Smooth muscle cell (in vitro differentiated cells): ENCODE measurements at regions not wholly inside any gene's neighbourhood (a gene's known extent, or its start where the extent isn't known, plus 50 kb on each side); places are given as distances from the start of the nearest gene placed in this dataset.

Source experiments
- DNase-seq: peaks from one replicate; lab custom pipeline; 2025; ENCODE audit not compliant: unreplicated experiment; lab: John Stamatoyannopoulos, UW
- H2AFZ ChIP-seq: fragments of 200-600 bp; sonication (generic); 2 replicates; pipeline ENCODE4 v1.6.0; 2016; ENCODE audit warnings: antibody characterized with exemption, low read depth, mild to moderate bottlenecking
- H3F3A ChIP-seq: fragments of 200-600 bp; sonication (generic); 2 replicates; pipeline ENCODE4 v1.6.0; 2017; ENCODE audit warnings: antibody characterized with exemption, low read depth
- H3K27ac ChIP-seq: fragments of 200-600 bp; sonication (generic); 2 replicates; pipeline ENCODE4 v1.5.1; 2016; ENCODE audit warnings: low read depth, mild to moderate bottlenecking
- H3K27me3 ChIP-seq: fragments of 200-600 bp; sonication (generic); 2 replicates; pipeline ENCODE4 v1.6.1; 2016; ENCODE audit warnings: low read depth, mild to moderate bottlenecking
- H3K36me3 ChIP-seq: fragments of 200-600 bp; sonication (generic); 2 replicates; pipeline ENCODE4 v1.5.1; 2016; ENCODE audit warnings: low read depth
- H3K4me1 ChIP-seq: fragments of 200-600 bp; sonication (generic); 2 replicates; pipeline ENCODE4 v1.5.1; 2016; ENCODE audit warnings: low read depth
- H3K4me2 ChIP-seq: fragments of 200-600 bp; sonication (generic); 2 replicates; pipeline ENCODE4 v1.6.0; 2016; ENCODE audit warnings: mild to moderate bottlenecking
- H3K4me3 ChIP-seq: fragments of 200-600 bp; sonication (generic); 2 replicates; pipeline ENCODE4 v1.5.1; 2016; ENCODE audit warnings: mild to moderate bottlenecking
- H3K79me2 ChIP-seq: fragments of 200-600 bp; sonication (generic); 2 replicates; pipeline ENCODE4 v1.6.0; 2016; ENCODE audit warnings: low read depth, mild to moderate bottlenecking
- H3K9ac ChIP-seq: fragments of 200-600 bp; sonication (generic); 2 replicates; pipeline ENCODE4 v1.6.0; 2016; ENCODE audit warnings: low read depth
- H3K9me3 ChIP-seq: fragments of 200-600 bp; sonication (generic); replicated peaks from 2 replicates; pipeline ENCODE4 v1.5.1; 2016; ENCODE audit warnings: low read depth
- H4K20me1 ChIP-seq: fragments of 200-600 bp; sonication (generic); 2 replicates; pipeline ENCODE4 v1.6.0; 2016; ENCODE audit warnings: low read depth
- WGBS: methylation state at CpG from one replicate; pipeline ENCODE4 v1.1.7; 2016; ENCODE audit warnings: low lambda C conversion rate; 5-methylcytosine and 5-hydroxymethylcytosine counted together
- TF ChIP-seq, protein P1 (sequence below): fragments of 200-600 bp; sonication (generic); IDR thresholded peaks from 2 replicates; pipeline ENCODE4 v1.5.1; 2017; ENCODE audit warnings: borderline replicate concordance, mild to moderate bottlenecking, antibody characterized with exemption; ENCODE audit not compliant: insufficient read depth, poor library complexity, severe bottlenecking

DNA sequence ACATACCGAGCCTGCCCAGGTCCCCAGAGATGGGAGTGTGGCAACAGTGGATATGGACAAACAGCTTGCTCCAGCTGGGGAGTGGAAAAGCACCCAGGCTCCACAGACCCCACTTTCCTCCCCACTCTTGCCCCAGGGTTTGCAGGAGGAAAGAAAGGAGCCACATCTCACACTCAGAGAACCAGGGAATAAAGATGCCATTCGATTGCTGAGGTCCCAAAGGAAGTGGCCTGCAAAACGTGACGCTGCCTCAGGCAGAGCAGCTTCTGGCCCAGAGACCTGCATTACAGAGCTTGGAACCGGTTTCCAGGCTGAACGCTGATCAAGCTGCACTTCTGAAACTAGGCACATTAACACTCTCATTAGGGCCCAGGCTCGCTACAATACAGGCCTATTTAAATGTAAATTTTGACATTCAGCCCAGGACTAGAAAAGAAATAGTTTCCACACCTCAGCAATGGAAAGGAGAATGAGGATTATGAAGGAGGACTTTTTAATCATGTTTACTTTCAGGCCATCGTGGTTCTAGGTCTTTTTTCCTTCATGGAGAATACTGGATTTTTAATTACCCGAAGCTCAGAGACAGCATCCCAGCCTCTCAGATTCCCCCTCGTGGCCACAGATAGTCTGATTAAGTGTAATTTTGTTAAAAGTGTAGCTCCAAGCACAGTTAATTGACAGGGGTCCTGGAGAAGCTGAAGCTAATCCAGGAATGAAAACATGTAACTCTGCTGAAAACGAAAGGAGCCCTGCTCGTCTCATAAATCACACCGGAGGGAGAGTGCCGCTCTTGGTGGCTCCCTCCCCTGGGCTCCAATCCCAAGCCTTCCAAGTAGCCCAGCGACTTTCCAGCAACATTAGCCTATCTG, 221.3 kb upstream of the RAB6C start:
- H3K9me3 ChIP-seq = no peaks in the 10 kb centered on the region
- peak overlapping the region; percentile 21 for H3K4me3 ChIP-seq
- peaks cover 6% of the 10 kb centered on the region for H3K4me1 ChIP-seq
- peak overlapping the region; percentile 82 for H2AFZ ChIP-seq
- no peak overlapping the region for H3K9ac ChIP-seq
- H3K27me3 ChIP-seq = no peaks in the 10 kb centered on the region
- no peaks in the 10 kb centered on the region for H4K20me1 ChIP-seq
- H3F3A ChIP-seq = no peaks in the 10 kb centered on the region
- 26% methylated on average over 15 of the region's 15 CpGs for WGBS
- no peak overlapping the region for H3K27ac ChIP-seq
- DNase-seq = no peak
- no peaks in the 10 kb centered on the region for H3K79me2 ChIP-seq
- no peaks in the 10 kb centered on the region for H3K36me3 ChIP-seq
- TF ChIP-seq, protein P1, sequence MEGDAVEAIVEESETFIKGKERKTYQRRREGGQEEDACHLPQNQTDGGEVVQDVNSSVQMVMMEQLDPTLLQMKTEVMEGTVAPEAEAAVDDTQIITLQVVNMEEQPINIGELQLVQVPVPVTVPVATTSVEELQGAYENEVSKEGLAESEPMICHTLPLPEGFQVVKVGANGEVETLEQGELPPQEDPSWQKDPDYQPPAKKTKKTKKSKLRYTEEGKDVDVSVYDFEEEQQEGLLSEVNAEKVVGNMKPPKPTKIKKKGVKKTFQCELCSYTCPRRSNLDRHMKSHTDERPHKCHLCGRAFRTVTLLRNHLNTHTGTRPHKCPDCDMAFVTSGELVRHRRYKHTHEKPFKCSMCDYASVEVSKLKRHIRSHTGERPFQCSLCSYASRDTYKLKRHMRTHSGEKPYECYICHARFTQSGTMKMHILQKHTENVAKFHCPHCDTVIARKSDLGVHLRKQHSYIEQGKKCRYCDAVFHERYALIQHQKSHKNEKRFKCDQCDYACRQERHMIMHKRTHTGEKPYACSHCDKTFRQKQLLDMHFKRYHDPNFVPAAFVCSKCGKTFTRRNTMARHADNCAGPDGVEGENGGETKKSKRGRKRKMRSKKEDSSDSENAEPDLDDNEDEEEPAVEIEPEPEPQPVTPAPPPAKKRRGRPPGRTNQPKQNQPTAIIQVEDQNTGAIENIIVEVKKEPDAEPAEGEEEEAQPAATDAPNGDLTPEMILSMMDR = no peak
- peak overlapping the region; percentile 76 for H3K4me2 ChIP-seq

DNA sequence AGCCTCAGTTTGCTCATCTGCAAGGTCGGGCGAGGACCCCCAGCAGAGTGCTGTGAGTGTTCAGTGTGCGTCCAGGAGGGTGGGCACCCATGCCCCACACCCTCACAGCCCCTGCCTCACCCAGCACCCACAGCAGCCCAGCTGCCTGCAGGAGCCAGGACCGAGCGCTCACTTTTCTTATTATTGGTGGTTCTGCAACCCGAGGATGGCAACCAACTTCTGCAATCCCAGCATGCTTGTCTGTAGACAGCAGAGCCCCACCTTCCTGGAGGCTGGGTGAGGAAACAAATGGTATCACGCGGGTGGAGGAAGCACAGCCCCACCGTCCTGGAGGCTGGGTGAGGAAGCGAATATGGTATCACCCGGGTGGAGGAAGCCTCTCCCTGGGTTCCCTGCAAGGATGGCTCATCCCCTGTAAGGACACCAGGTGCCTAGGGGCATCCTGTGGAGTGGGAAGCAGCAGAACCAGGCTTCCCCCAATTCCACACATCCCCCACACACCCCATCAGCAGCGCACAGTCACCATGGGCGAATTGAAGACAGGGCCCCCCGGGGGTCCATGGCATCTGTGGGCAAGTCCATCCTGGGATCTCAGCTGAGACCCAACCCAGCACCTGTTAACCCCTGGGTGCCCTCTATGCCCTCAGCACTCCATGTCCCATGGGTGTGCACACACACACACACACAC, 220.5 kb upstream of the RAB6C start:
- Histone ChIP-seq H3K79me2 (no peaks in the 10 kb centered on the region), H3K27me3 (no peaks in the 10 kb centered on the region), H3F3A (no peaks in the 10 kb centered on the region), H2AFZ (peak overlapping the region; percentile 82), H3K4me3 (peak overlapping the region; percentile 21), H4K20me1 (no peaks in the 10 kb centered on the region), H3K4me1 (peaks cover 6% of the 10 kb centered on the region), H3K9me3 (no peaks in the 10 kb centered on the region), H3K9ac (no peak overlapping the region), H3K27ac (no peak overlapping the region), H3K4me2 (peak overlapping the region; percentile 76), H3K36me3 (no peaks in the 10 kb centered on the region)
- WGBS = 74% methylated on average over 14 of the region's 14 CpGs
- DNase-seq = no peak
- TF ChIP-seq, protein P1 = no peak

DNA sequence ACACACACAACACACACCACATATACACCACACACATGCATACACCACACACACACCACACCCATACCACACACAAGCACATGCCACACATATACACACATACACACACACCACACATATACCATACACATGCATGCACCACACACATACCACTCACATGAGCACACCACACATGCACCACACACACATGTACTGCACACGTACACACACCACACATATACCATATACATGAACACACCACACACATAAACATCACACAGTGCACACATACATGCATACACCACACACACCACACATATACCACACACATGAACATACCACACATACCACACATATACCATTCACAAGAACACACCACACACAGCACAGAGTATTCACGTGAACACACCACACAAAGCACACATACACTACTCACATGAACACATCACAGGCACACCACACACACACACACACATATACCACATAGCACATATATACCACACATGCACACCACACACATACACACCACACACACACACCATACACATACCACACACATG, 219.9 kb upstream of the RAB6C start:
- Histone ChIP-seq H3F3A (no peaks in the 10 kb centered on the region), H3K27me3 (no peaks in the 10 kb centered on the region), H2AFZ (no peak overlapping the region), H3K36me3 (no peaks in the 10 kb centered on the region), H3K9ac (no peak overlapping the region), H4K20me1 (no peaks in the 10 kb centered on the region), H3K9me3 (no peaks in the 10 kb centered on the region), H3K27ac (no peak overlapping the region), H3K4me1 (peaks cover 6% of the 10 kb centered on the region), H3K4me2 (no peak overlapping the region), H3K4me3 (no peak overlapping the region), H3K79me2 (no peaks in the 10 kb centered on the region)
- 96% methylated on average over 2 of the region's 2 CpGs for WGBS
- TF ChIP-seq, protein P1 = no peak
- DNase-seq = no peak
